ENCODE measurements at regions not wholly inside any gene's neighbourhood (a gene's known extent, or its start where the extent isn't known, plus 50 kb on each side); places are given as distances from the start of the nearest gene placed in this dataset.

DNA sequence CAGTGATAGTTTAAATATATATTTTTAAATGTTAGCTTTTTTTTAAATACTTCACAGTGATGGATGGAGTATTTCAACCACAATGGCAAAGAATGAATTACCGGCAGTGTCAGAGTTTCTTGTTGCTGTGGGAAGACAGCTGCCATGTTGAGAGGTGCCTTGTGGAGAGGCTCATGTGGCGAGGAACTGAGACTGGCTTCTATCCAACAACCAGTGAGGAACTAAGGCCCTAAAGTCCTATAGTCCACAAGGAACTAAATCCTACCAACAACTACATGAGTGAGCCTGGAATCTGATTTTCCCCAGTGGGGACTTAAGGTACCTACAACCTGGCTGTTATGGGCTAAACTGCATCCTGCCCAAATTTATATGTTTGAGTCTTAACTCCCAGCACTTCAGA is 220.2 kb upstream of the PLEKHG7 start:
- TF ChIP-seq, protein P1, sequence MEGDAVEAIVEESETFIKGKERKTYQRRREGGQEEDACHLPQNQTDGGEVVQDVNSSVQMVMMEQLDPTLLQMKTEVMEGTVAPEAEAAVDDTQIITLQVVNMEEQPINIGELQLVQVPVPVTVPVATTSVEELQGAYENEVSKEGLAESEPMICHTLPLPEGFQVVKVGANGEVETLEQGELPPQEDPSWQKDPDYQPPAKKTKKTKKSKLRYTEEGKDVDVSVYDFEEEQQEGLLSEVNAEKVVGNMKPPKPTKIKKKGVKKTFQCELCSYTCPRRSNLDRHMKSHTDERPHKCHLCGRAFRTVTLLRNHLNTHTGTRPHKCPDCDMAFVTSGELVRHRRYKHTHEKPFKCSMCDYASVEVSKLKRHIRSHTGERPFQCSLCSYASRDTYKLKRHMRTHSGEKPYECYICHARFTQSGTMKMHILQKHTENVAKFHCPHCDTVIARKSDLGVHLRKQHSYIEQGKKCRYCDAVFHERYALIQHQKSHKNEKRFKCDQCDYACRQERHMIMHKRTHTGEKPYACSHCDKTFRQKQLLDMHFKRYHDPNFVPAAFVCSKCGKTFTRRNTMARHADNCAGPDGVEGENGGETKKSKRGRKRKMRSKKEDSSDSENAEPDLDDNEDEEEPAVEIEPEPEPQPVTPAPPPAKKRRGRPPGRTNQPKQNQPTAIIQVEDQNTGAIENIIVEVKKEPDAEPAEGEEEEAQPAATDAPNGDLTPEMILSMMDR (conservative IDR thresholded peaks at IDR 0.05; ENCODE audit: low read depth, low read length): no peak
- TF ChIP-seq EZH2 (IDR thresholded peaks at IDR 0.05; ENCODE audit: borderline replicate concordance, low read depth, low read length, poor library complexity, severe bottlenecking): no peak

All from A673 (cell line).